Spinal cord (tissue), 9 donors: ENCODE measurements at regions not wholly inside any gene's neighbourhood (a gene's known extent, or its start where the extent isn't known, plus 50 kb on each side); places are given as distances from the start of the nearest gene placed in this dataset.
"Not testable (repeated sequence)": the region's sequence is repeated elsewhere in the genome, so short reads cannot be mapped to it uniquely, and the experiment has no call there.

ENCODE experiments used
- DNase-seq, 6 donors: peaks; one replicate each; pipeline versions ENCODE4 v3.0.0 to v3.0.0-alpha.2; 2013 to 2015; ENCODE audit warnings: low spot score in 6 of 6, low read depth in 4 of 6
- H3K27ac ChIP-seq: one replicate; pipeline ENCODE4 v1.5.1; 2013; ENCODE audit warnings: low read depth, low read length, control low read depth
- H3K27me3 ChIP-seq: one replicate; pipeline ENCODE4 v1.6.1; 2013; ENCODE audit warnings: low read length; ENCODE audit not compliant: control insufficient read depth, insufficient read depth
- H3K36me3 ChIP-seq: one replicate; pipeline ENCODE4 v1.6.1; 2013; ENCODE audit warnings: low read length; ENCODE audit not compliant: control insufficient read depth, insufficient read depth
- H3K4me1 ChIP-seq: one replicate; pipeline ENCODE4 v1.6.1; 2013; ENCODE audit warnings: low read length; ENCODE audit not compliant: control insufficient read depth, insufficient read depth
- H3K4me3 ChIP-seq: one replicate; pipeline ENCODE4 v1.5.1; 2013; ENCODE audit warnings: low read depth, low read length, control low read depth
- H3K9me3 ChIP-seq: one replicate; pipeline ENCODE4 v1.6.1; 2013; ENCODE audit warnings: low read length; ENCODE audit not compliant: control insufficient read depth, insufficient read depth
- WGBS: methylation state at CpG from one replicate; pipeline ENCODE4 v1.1.5; 2013; ENCODE audit warnings: missing lambda C conversion rate; ENCODE audit not compliant: insufficient coverage; 5-methylcytosine and 5-hydroxymethylcytosine counted together
- donor health status: healthy.

- no peak overlapping the region for H3K4me3 ChIP-seq
- no peak overlapping the region for H3K27ac ChIP-seq
- no peaks in the 10 kb centered on the region for H3K4me1 ChIP-seq
- no peak for DNase-seq
- H3K36me3 ChIP-seq = no peaks in the 10 kb centered on the region
- no peaks in the 10 kb centered on the region for H3K9me3 ChIP-seq
- no peaks in the 10 kb centered on the region for H3K27me3 ChIP-seq
- no CpG with 5 or more reads among the region's 1 CpG for WGBS
Measured at GRCh38 chr4:137946453-137947174, 295.5 kb downstream of the SLC7A11 start.

GRCh38 chr4:137942815-137943214 is 299.3 kb downstream of the SLC7A11 start:
- 98% methylated on average over 15 of the region's 15 CpGs for WGBS
- not testable (repeated sequence) for H3K36me3 ChIP-seq

GRCh38 chr4:137942015-137942515 is 300.1 kb downstream of the SLC7A11 start:
- not testable (repeated sequence) for H3K27ac ChIP-seq, H3K36me3 ChIP-seq, H3K4me3 ChIP-seq, H3K9me3 ChIP-seq, DNase-seq, H3K27me3 ChIP-seq, H3K4me1 ChIP-seq
- 97% methylated on average over 16 of the region's 32 CpGs for WGBS

More at GRCh38 chr4:137942815-137943214, 299.3 kb downstream of the SLC7A11 start:
- not testable (repeated sequence) for H3K27ac ChIP-seq, H3K4me1 ChIP-seq, H3K9me3 ChIP-seq, H3K4me3 ChIP-seq, H3K27me3 ChIP-seq, DNase-seq

- H3K27me3 ChIP-seq = no peaks in the 10 kb centered on the region
- DNase-seq = peak; percentile 1 to 89 (median 22)
- no peak overlapping the region for H3K4me3 ChIP-seq
- no peaks in the 10 kb centered on the region for H3K4me1 ChIP-seq
- H3K27ac ChIP-seq = no peak overlapping the region
- H3K9me3 ChIP-seq = no peaks in the 10 kb centered on the region
- 50% methylated on average over 1 of the region's 1 CpG for WGBS
- H3K36me3 ChIP-seq = no peaks in the 10 kb centered on the region
Measured at GRCh38 chr4:137934911-137935310, 307.2 kb downstream of the SLC7A11 start.

GRCh38 chr4:137934046-137934445 is 308.1 kb downstream of the SLC7A11 start:
- WGBS = no CpG with 5 or more reads among the region's 2 CpGs
- Histone ChIP-seq H3K27ac (no peak overlapping the region), H3K36me3 (no peaks in the 10 kb centered on the region)

DNA sequence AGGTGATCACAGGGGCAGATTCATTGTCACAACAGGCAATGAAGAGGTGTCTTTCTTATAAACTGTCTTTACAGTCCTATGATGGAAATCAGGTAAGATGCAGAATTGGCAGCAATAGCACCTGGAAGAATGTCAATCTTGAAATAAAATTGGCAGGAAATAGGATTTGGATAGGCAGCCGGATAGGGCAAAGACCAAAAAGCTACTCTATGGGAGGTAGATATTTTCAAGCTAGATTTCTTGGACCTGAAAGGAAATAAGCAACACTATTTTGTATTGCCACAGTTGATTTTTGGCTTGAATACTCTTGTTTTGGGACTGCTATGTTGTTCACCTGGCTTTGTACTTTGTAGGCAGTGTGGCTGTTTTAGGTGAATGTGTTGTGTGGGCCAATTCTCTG is 314.2 kb downstream of the SLC7A11 start:
- DNase-seq = no peak
- Histone ChIP-seq H3K9me3 (no peaks in the 10 kb centered on the region), H3K27me3 (no peaks in the 10 kb centered on the region), H3K4me1 (no peaks in the 10 kb centered on the region), H3K27ac (no peak overlapping the region), H3K36me3 (no peaks in the 10 kb centered on the region), H3K4me3 (no peak overlapping the region)
- WGBS = no CpG with 5 or more reads among the region's 1 CpG

More at GRCh38 chr4:137934046-137934445, 308.1 kb downstream of the SLC7A11 start:
- Histone ChIP-seq H3K4me1 (no peaks in the 10 kb centered on the region), H3K4me3 (no peak overlapping the region), H3K9me3 (no peaks in the 10 kb centered on the region), H3K27me3 (no peaks in the 10 kb centered on the region)
- no peak for DNase-seq

- H3K27ac ChIP-seq = no peak overlapping the region
- H3K36me3 ChIP-seq = no peaks in the 10 kb centered on the region
- no peaks in the 10 kb centered on the region for H3K4me1 ChIP-seq
- no peaks in the 10 kb centered on the region for H3K9me3 ChIP-seq
- H3K27me3 ChIP-seq = no peaks in the 10 kb centered on the region
- no peak overlapping the region for H3K4me3 ChIP-seq
- DNase-seq = no peak
- 100% methylated on average over 2 of the region's 3 CpGs for WGBS
Measured at GRCh38 chr4:137923494-137923893, 318.7 kb downstream of the SLC7A11 start.

GRCh38 chr4:137922721-137923120 is 319.4 kb downstream of the SLC7A11 start:
- WGBS = 100% methylated on average over 2 of the region's 3 CpGs
- Histone ChIP-seq H3K9me3 (no peaks in the 10 kb centered on the region), H3K4me1 (no peaks in the 10 kb centered on the region), H3K36me3 (no peaks in the 10 kb centered on the region), H3K27me3 (no peaks in the 10 kb centered on the region), H3K4me3 (no peak overlapping the region), H3K27ac (no peak overlapping the region)
- no peak for DNase-seq

GRCh38 chr4:137909529-137910309 is 332.4 kb downstream of the SLC7A11 start:
- Histone ChIP-seq H3K27me3 (no peaks in the 10 kb centered on the region), H3K4me1 (peaks cover 3% of the 10 kb centered on the region), H3K36me3 (no peaks in the 10 kb centered on the region), H3K27ac (no peak overlapping the region), H3K4me3 (no peak overlapping the region), H3K9me3 (no peaks in the 10 kb centered on the region)
- 37% methylated on average over 6 of the region's 8 CpGs for WGBS
- DNase-seq = peak in 3 of 6 donors; percentile 5 to 35 (median 28)
